ENCODE measurements at regions not wholly inside any gene's neighbourhood (a gene's known extent, or its start where the extent isn't known, plus 50 kb on each side); places are given as distances from the start of the nearest gene placed in this dataset.
"Not testable (repeated sequence)": the region's sequence is repeated elsewhere in the genome, so short reads cannot be mapped to it uniquely, and the experiment has no call there.

- ChIA-PET CTCF (no interaction called here), POLR2A (no interaction called here)
- no peak for ATAC-seq (replicated peaks in 1 of 4)
- Mint-ChIP-seq H3K36me3 (no peaks in the 10 kb centered on the region), H3K27ac (no peak overlapping the region), H3K27me3 (no peaks in the 10 kb centered on the region), H3K4me3 (no peak overlapping the region), H3K4me1 (no peaks in the 10 kb centered on the region), H3K9me3 (peaks cover 0 to 5% (median 4%) of the 10 kb centered on the region in 3 donors)
- no peaks in the 10 kb centered on the region for H3K4me1 ChIP-seq (ENCODE audit: control insufficient read depth in 1 of 2, extremely low read depth in 1 of 2, insufficient read depth in 2 of 2, low read length in 2 of 2)
- no peaks in the 10 kb centered on the region for H3K27me3 ChIP-seq (replicated peaks in 1 of 2; ENCODE audit: control insufficient read depth in 2 of 2, extremely low read depth in 1 of 2, insufficient read depth in 2 of 2, low read length in 1 of 2)
- WGBS (ENCODE audit: insufficient coverage) = 83% methylated on average over 1 of the region's 1 CpG
- no peak for DNase-seq
- H3K9me3 ChIP-seq = no peaks in the 10 kb centered on the region
- H3K27ac ChIP-seq (ENCODE audit: low read length) = no peak overlapping the region
- H3K36me3 ChIP-seq (ENCODE audit: control insufficient read depth in 2 of 2, extremely low read depth in 1 of 2, insufficient read depth in 1 of 2, low read length in 1 of 2) = no peaks in the 10 kb centered on the region
- H3K4me3 ChIP-seq (ENCODE audit: control insufficient read depth in 1 of 2, extremely low read depth in 1 of 2, low read length in 1 of 2) = no peak overlapping the region
Observed at GRCh38 chr12:88360343-88360742, 218.2 kb downstream of the TMTC3 start.

GRCh38 chr12:88361493-88361892, 218.8 kb downstream of the KITLG start:
- H3K9me3 Mint-ChIP-seq = peaks cover 0 to 5% (median 4%) of the 10 kb centered on the region in 3 donors
- H3K27ac Mint-ChIP-seq = no peak overlapping the region
- H3K4me1 ChIP-seq (ENCODE audit: control insufficient read depth in 1 of 2, extremely low read depth in 1 of 2, insufficient read depth in 2 of 2, low read length in 2 of 2) = no peaks in the 10 kb centered on the region
- H3K27ac ChIP-seq (ENCODE audit: low read length) = no peak overlapping the region
- H3K27me3 ChIP-seq (replicated peaks in 1 of 2; ENCODE audit: control insufficient read depth in 2 of 2, extremely low read depth in 1 of 2, insufficient read depth in 2 of 2, low read length in 1 of 2) = no peaks in the 10 kb centered on the region
- ATAC-seq (replicated peaks in 1 of 4) = no peak
- H3K4me1 Mint-ChIP-seq = no peaks in the 10 kb centered on the region
- no peaks in the 10 kb centered on the region for H3K9me3 ChIP-seq
- ChIA-PET CTCF (no interaction called here), POLR2A (no interaction called here)
- H3K4me3 ChIP-seq (ENCODE audit: control insufficient read depth in 1 of 2, extremely low read depth in 1 of 2, low read length in 1 of 2) = no peak overlapping the region
- no peaks in the 10 kb centered on the region for H3K27me3 Mint-ChIP-seq
- H3K36me3 Mint-ChIP-seq = no peaks in the 10 kb centered on the region
- no peak for DNase-seq
- H3K4me3 Mint-ChIP-seq = no peak overlapping the region
- no peaks in the 10 kb centered on the region for H3K36me3 ChIP-seq (ENCODE audit: control insufficient read depth in 2 of 2, extremely low read depth in 1 of 2, insufficient read depth in 1 of 2, low read length in 1 of 2)

GRCh38 chr12:88362439-88362838, 217.8 kb downstream of the KITLG start:
- H3K4me1 ChIP-seq (ENCODE audit: control insufficient read depth in 1 of 2, extremely low read depth in 1 of 2, insufficient read depth in 2 of 2, low read length in 2 of 2) = no peaks in the 10 kb centered on the region
- H3K9me3 ChIP-seq = no peaks in the 10 kb centered on the region
- H3K27ac ChIP-seq (ENCODE audit: low read length) = no peak overlapping the region
- H3K9me3 Mint-ChIP-seq = peaks cover 0 to 5% (median 4%) of the 10 kb centered on the region in 3 donors
- H3K36me3 ChIP-seq (ENCODE audit: control insufficient read depth in 2 of 2, extremely low read depth in 1 of 2, insufficient read depth in 1 of 2, low read length in 1 of 2) = no peaks in the 10 kb centered on the region
- ChIA-PET CTCF (no interaction called here), POLR2A (no interaction called here)
- no peaks in the 10 kb centered on the region for H3K27me3 ChIP-seq (replicated peaks in 1 of 2; ENCODE audit: control insufficient read depth in 2 of 2, extremely low read depth in 1 of 2, insufficient read depth in 2 of 2, low read length in 1 of 2)
- ATAC-seq (replicated peaks in 1 of 4) = no peak
- H3K4me3 ChIP-seq (ENCODE audit: control insufficient read depth in 1 of 2, extremely low read depth in 1 of 2, low read length in 1 of 2) = no peak overlapping the region
- DNase-seq = no peak
- no peak overlapping the region for H3K27ac Mint-ChIP-seq
- no peaks in the 10 kb centered on the region for H3K36me3 Mint-ChIP-seq
- WGBS (ENCODE audit: insufficient coverage) = no CpG with 5 or more reads among the region's 2 CpGs
- H3K4me3 Mint-ChIP-seq = no peak overlapping the region
- no peaks in the 10 kb centered on the region for H3K4me1 Mint-ChIP-seq
- no peaks in the 10 kb centered on the region for H3K27me3 Mint-ChIP-seq

- no peak overlapping the region for H3K4me3 ChIP-seq (ENCODE audit: control insufficient read depth in 1 of 2, extremely low read depth in 1 of 2, low read length in 1 of 2)
- Mint-ChIP-seq H3K4me3 (no peak overlapping the region), H3K36me3 (no peaks in the 10 kb centered on the region), H3K9me3 (no peaks in the 10 kb centered on the region), H3K27me3 (no peaks in the 10 kb centered on the region), H3K27ac (no peak overlapping the region), H3K4me1 (no peaks in the 10 kb centered on the region)
- H3K9me3 ChIP-seq = no peaks in the 10 kb centered on the region
- POLR2A ChIA-PET = no interaction called here
- CTCF ChIA-PET = no interaction called here
- H3K27me3 ChIP-seq (replicated peaks in 1 of 2; ENCODE audit: control insufficient read depth in 2 of 2, extremely low read depth in 1 of 2, insufficient read depth in 2 of 2, low read length in 1 of 2) = no peaks in the 10 kb centered on the region
- WGBS (ENCODE audit: insufficient coverage) = 85% methylated on average over 3 of the region's 3 CpGs
- no peaks in the 10 kb centered on the region for H3K36me3 ChIP-seq (ENCODE audit: control insufficient read depth in 2 of 2, extremely low read depth in 1 of 2, insufficient read depth in 1 of 2, low read length in 1 of 2)
- DNase-seq (no peak), ATAC-seq (replicated peaks in 1 of 4) (no peak)
- no peaks in the 10 kb centered on the region for H3K4me1 ChIP-seq (ENCODE audit: control insufficient read depth in 1 of 2, extremely low read depth in 1 of 2, insufficient read depth in 2 of 2, low read length in 2 of 2)
- no peak overlapping the region for H3K27ac ChIP-seq (ENCODE audit: low read length)
Observed at GRCh38 chr12:88365403-88365802, 214.9 kb downstream of the KITLG start.

- 86% methylated on average over 4 of the region's 4 CpGs for WGBS (ENCODE audit: insufficient coverage)
- no peak overlapping the region for H3K27ac ChIP-seq (ENCODE audit: low read length)
- no peaks in the 10 kb centered on the region for H3K27me3 ChIP-seq (replicated peaks in 1 of 2; ENCODE audit: control insufficient read depth in 2 of 2, extremely low read depth in 1 of 2, insufficient read depth in 2 of 2, low read length in 1 of 2)
- H3K4me1 ChIP-seq (ENCODE audit: control insufficient read depth in 1 of 2, extremely low read depth in 1 of 2, insufficient read depth in 2 of 2, low read length in 2 of 2) = no peaks in the 10 kb centered on the region
- Mint-ChIP-seq H3K9me3 (no peaks in the 10 kb centered on the region), H3K27ac (no peak overlapping the region), H3K27me3 (no peaks in the 10 kb centered on the region), H3K36me3 (no peaks in the 10 kb centered on the region), H3K4me3 (no peak overlapping the region), H3K4me1 (no peaks in the 10 kb centered on the region)
- POLR2A ChIA-PET = no interaction called here
- no peaks in the 10 kb centered on the region for H3K36me3 ChIP-seq (ENCODE audit: control insufficient read depth in 2 of 2, extremely low read depth in 1 of 2, insufficient read depth in 1 of 2, low read length in 1 of 2)
- DNase-seq = no peak
- CTCF ChIA-PET = no interaction called here
- ATAC-seq (replicated peaks in 1 of 4) = no peak
- no peaks in the 10 kb centered on the region for H3K9me3 ChIP-seq
- H3K4me3 ChIP-seq (ENCODE audit: control insufficient read depth in 1 of 2, extremely low read depth in 1 of 2, low read length in 1 of 2) = no peak overlapping the region
Observed at GRCh38 chr12:88366101-88366500, 214.2 kb downstream of the KITLG start.

DNA sequence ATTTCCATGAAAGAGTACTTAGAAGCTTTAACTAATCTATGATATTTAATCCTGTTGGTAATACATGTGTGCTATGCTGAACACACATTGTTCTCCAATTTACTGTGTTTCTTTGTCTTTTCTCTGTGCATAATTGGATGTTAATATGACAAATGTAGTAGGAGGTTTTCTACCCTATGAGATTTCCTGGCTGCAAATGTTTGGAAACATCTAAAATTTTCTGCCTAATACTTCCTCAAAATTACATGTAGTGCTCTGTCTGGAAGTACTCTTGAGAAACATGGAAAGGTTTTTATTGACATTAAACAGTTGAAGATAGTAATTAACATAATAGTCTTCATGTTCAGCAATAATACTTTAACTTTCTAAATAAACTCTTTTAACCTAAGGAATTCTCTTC, 213.0 kb downstream of the KITLG start:
- Mint-ChIP-seq H3K4me1 (no peaks in the 10 kb centered on the region), H3K27ac (no peak overlapping the region), H3K4me3 (no peak overlapping the region), H3K9me3 (no peaks in the 10 kb centered on the region), H3K27me3 (no peaks in the 10 kb centered on the region), H3K36me3 (no peaks in the 10 kb centered on the region)
- DNase-seq (no peak), ATAC-seq (replicated peaks in 1 of 4) (no peak)
- ChIA-PET POLR2A (no interaction called here), CTCF (no interaction called here)
- H3K4me1 ChIP-seq (ENCODE audit: control insufficient read depth in 1 of 2, extremely low read depth in 1 of 2, insufficient read depth in 2 of 2, low read length in 2 of 2) = no peaks in the 10 kb centered on the region
- H3K36me3 ChIP-seq (ENCODE audit: control insufficient read depth in 2 of 2, extremely low read depth in 1 of 2, insufficient read depth in 1 of 2, low read length in 1 of 2) = no peaks in the 10 kb centered on the region
- H3K27me3 ChIP-seq (replicated peaks in 1 of 2; ENCODE audit: control insufficient read depth in 2 of 2, extremely low read depth in 1 of 2, insufficient read depth in 2 of 2, low read length in 1 of 2) = no peaks in the 10 kb centered on the region
- H3K27ac ChIP-seq (ENCODE audit: low read length) = no peak overlapping the region
- no peaks in the 10 kb centered on the region for H3K9me3 ChIP-seq
- H3K4me3 ChIP-seq (ENCODE audit: control insufficient read depth in 1 of 2, extremely low read depth in 1 of 2, low read length in 1 of 2) = no peak overlapping the region

DNA sequence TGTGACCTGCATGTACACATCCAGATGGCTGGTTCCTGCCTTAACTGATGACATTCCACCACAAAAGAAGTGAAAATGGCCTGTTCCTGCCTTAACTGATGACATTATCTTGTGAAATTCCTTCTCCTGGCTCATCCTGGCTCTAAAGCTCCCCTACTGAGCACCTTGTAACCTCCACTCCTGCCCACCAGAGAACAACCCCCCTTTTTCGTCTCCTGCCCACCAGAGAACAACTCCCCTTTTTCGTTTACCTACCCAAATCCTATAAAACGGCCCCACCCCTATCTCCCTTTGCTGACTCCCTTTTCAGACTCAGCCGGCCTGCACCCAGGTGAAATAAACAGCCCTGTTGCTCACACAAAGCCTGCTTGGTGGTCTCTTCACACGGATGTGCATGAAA, 212.2 kb downstream of the KITLG start:
- H3K4me1 Mint-ChIP-seq; H3K4me3 Mint-ChIP-seq; H3K36me3 Mint-ChIP-seq; POLR2A ChIA-PET; H3K9me3 ChIP-seq; ATAC-seq (replicated peaks in 1 of 4); CTCF ChIA-PET; H3K27me3 Mint-ChIP-seq; H3K4me1 ChIP-seq (ENCODE audit: control insufficient read depth in 1 of 2, extremely low read depth in 1 of 2, insufficient read depth in 2 of 2, low read length in 2 of 2); H3K27ac ChIP-seq (ENCODE audit: low read length); H3K4me3 ChIP-seq (ENCODE audit: control insufficient read depth in 1 of 2, extremely low read depth in 1 of 2, low read length in 1 of 2); DNase-seq; H3K36me3 ChIP-seq (ENCODE audit: control insufficient read depth in 2 of 2, extremely low read depth in 1 of 2, insufficient read depth in 1 of 2, low read length in 1 of 2); H3K27ac Mint-ChIP-seq; H3K27me3 ChIP-seq (replicated peaks in 1 of 2; ENCODE audit: control insufficient read depth in 2 of 2, extremely low read depth in 1 of 2, insufficient read depth in 2 of 2, low read length in 1 of 2); H3K9me3 Mint-ChIP-seq: not testable (repeated sequence)
- WGBS (ENCODE audit: insufficient coverage) = 69% methylated on average over 5 of the region's 5 CpGs

Measured in T-cell (primary cell).